Neural cell (in vitro differentiated cells): ENCODE measurements at regions not wholly inside any gene's neighbourhood (a gene's known extent, or its start where the extent isn't known, plus 50 kb on each side); places are given as distances from the start of the nearest gene placed in this dataset.

Experiments used
- H2AFZ ChIP-seq: fragments of 200-600, 300-800 bp; sonication (generic), shearing (Covaris generic); 2 replicates; pipeline ENCODE4 v1.6.0; 2014; ENCODE audit warnings: low read depth, mild to moderate bottlenecking, antibody characterized with exemption, low read length, moderate library complexity
- H3F3A ChIP-seq: fragments of 200-600 bp; shearing (Covaris generic); 2 replicates; pipeline ENCODE4 v1.6.1; 2016; ENCODE audit warnings: mild to moderate bottlenecking, moderate library complexity, mixed read lengths, antibody characterized with exemption, low read length; ENCODE audit not compliant: insufficient read depth, poor library complexity, severe bottlenecking
- H3K27ac ChIP-seq: fragments of 200-600, 300-800 bp; sonication (generic), shearing (Covaris generic); 2 replicates; pipeline ENCODE4 v1.5.1; 2014; ENCODE audit warnings: mild to moderate bottlenecking, low read length, moderate library complexity
- H3K27me3 ChIP-seq: fragments of 300-800, 200-600 bp; sonication (generic), shearing (Covaris generic); 2 replicates; pipeline ENCODE4 v1.6.0; 2014; ENCODE audit warnings: mild to moderate bottlenecking, low read depth, low read length, moderate library complexity; ENCODE audit not compliant: insufficient read depth
- H3K36me3 ChIP-seq: fragments of 300-800, 200-600 bp; sonication (generic), shearing (Covaris generic); 2 replicates; pipeline ENCODE4 v1.5.1; 2014; ENCODE audit warnings: mild to moderate bottlenecking, antibody characterized with exemption, low read length, moderate library complexity; ENCODE audit not compliant: insufficient read depth
- H3K4me2 ChIP-seq: fragments of 300-800, 200-600 bp; sonication (generic), shearing (Covaris generic); 2 replicates; pipeline ENCODE4 v1.6.0; 2014; ENCODE audit warnings: mild to moderate bottlenecking, low read length
- H3K4me3 ChIP-seq: fragments of 300-800, 200-600 bp; sonication (generic), shearing (Covaris generic); 2 replicates; pipeline ENCODE4 v1.5.1; 2014; ENCODE audit warnings: mild to moderate bottlenecking, low read length, moderate library complexity
- H3K79me2 ChIP-seq: fragments of 200-600 bp; shearing (Covaris generic); replicated peaks from 2 replicates; pipeline ENCODE4 v1.6.0; 2014; ENCODE audit warnings: mild to moderate bottlenecking, low read length, moderate library complexity; ENCODE audit not compliant: insufficient read depth
- H3K9ac ChIP-seq: fragments of 300-800, 200-600 bp; sonication (generic), shearing (Covaris generic); 2 replicates; pipeline ENCODE4 v1.6.1; 2016; ENCODE audit warnings: mild to moderate bottlenecking, low read length, mixed read lengths
- H3K9me2 ChIP-seq: fragments of 200-600 bp; shearing (Covaris generic); 2 replicates; pipeline ENCODE4 v1.6.1; 2016; ENCODE audit warnings: mild to moderate bottlenecking, low read length, mixed read lengths; ENCODE audit not compliant: insufficient read depth
- H3K9me3 ChIP-seq: fragments of 200-600, 300-800 bp; sonication (generic), shearing (Covaris generic); 2 replicates; pipeline ENCODE4 v1.6.1; 2016; ENCODE audit warnings: mild to moderate bottlenecking, mixed run types, low read length, moderate library complexity, mixed read lengths
- H4K20me1 ChIP-seq: fragments of 200-600 bp; shearing (Covaris generic); 2 replicates; pipeline ENCODE4 v1.6.1; 2016; ENCODE audit warnings: mild to moderate bottlenecking, mixed run types; ENCODE audit not compliant: insufficient read depth
- EP300 ChIP-seq: fragments of 450-650 bp; conservative IDR thresholded peaks from 2 replicates; pipeline ENCODE4 v1.6.1; 2014; ENCODE audit warnings: antibody characterized with exemption, mild to moderate bottlenecking, moderate library complexity; ENCODE audit not compliant: poor library complexity, severe bottlenecking
- EZH2 ChIP-seq: fragments of 200-600, 300-800 bp; shearing (Covaris generic), sonication (generic); IDR thresholded peaks from 2 replicates; pipeline ENCODE4 v1.6.1; 2014; ENCODE audit warnings: antibody characterized with exemption, low read length, borderline replicate concordance, mild to moderate bottlenecking; ENCODE audit not compliant: insufficient read depth, poor library complexity, severe bottlenecking
- MXI1 ChIP-seq: fragments of 450-650 bp; conservative IDR thresholded peaks from 2 replicates; pipeline ENCODE4 v1.6.1; 2014; ENCODE audit warnings: antibody characterized with exemption, mild to moderate bottlenecking; ENCODE audit not compliant: poor library complexity, severe bottlenecking
- POLR2AphosphoS5 ChIP-seq: IDR thresholded peaks from 2 replicates; pipeline ENCODE4 v1.6.1; 2012
- RAD21 ChIP-seq: fragments of 450-650 bp; conservative IDR thresholded peaks from 2 replicates; pipeline ENCODE4 v1.6.1; 2014; ENCODE audit warnings: antibody characterized with exemption, mild to moderate bottlenecking, moderate library complexity
- SMC3 ChIP-seq: fragments of 450-650 bp; conservative IDR thresholded peaks from 2 replicates; pipeline ENCODE4 v1.6.1; 2014; ENCODE audit warnings: antibody characterized with exemption, mild to moderate bottlenecking, moderate library complexity; ENCODE audit not compliant: poor library complexity
- TAF1 ChIP-seq: IDR thresholded peaks from 2 replicates; pipeline ENCODE4 v1.6.1; 2012; ENCODE audit warnings: low read depth
- TF ChIP-seq, protein P1 (sequence below): IDR thresholded peaks from 2 replicates; pipeline ENCODE4 v1.6.1; 2012; ENCODE audit warnings: borderline replicate concordance
- TF ChIP-seq, protein P2 (sequence below): fragments of 450-650 bp; IDR thresholded peaks from 2 replicates; pipeline ENCODE4 v1.5.1; 2014; ENCODE audit warnings: antibody characterized with exemption, mild to moderate bottlenecking, moderate library complexity; ENCODE audit not compliant: poor library complexity, severe bottlenecking

- H3K9ac ChIP-seq = no peak overlapping the region
- H3K27me3 ChIP-seq = no peaks in the 10 kb centered on the region
- no peak overlapping the region for H2AFZ ChIP-seq
- H3K36me3 ChIP-seq = no peaks in the 10 kb centered on the region
- H3F3A ChIP-seq = no peaks in the 10 kb centered on the region
- no peaks in the 10 kb centered on the region for H3K9me2 ChIP-seq
- TF ChIP-seq, protein P1, sequence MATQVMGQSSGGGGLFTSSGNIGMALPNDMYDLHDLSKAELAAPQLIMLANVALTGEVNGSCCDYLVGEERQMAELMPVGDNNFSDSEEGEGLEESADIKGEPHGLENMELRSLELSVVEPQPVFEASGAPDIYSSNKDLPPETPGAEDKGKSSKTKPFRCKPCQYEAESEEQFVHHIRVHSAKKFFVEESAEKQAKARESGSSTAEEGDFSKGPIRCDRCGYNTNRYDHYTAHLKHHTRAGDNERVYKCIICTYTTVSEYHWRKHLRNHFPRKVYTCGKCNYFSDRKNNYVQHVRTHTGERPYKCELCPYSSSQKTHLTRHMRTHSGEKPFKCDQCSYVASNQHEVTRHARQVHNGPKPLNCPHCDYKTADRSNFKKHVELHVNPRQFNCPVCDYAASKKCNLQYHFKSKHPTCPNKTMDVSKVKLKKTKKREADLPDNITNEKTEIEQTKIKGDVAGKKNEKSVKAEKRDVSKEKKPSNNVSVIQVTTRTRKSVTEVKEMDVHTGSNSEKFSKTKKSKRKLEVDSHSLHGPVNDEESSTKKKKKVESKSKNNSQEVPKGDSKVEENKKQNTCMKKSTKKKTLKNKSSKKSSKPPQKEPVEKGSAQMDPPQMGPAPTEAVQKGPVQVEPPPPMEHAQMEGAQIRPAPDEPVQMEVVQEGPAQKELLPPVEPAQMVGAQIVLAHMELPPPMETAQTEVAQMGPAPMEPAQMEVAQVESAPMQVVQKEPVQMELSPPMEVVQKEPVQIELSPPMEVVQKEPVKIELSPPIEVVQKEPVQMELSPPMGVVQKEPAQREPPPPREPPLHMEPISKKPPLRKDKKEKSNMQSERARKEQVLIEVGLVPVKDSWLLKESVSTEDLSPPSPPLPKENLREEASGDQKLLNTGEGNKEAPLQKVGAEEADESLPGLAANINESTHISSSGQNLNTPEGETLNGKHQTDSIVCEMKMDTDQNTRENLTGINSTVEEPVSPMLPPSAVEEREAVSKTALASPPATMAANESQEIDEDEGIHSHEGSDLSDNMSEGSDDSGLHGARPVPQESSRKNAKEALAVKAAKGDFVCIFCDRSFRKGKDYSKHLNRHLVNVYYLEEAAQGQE = no peak
- no peak for TF ChIP-seq EP300
- TF ChIP-seq RAD21 = no peak
- TF ChIP-seq TAF1 = no peak
- no peaks in the 10 kb centered on the region for H3K79me2 ChIP-seq
- no peaks in the 10 kb centered on the region for H3K9me3 ChIP-seq
- no peak overlapping the region for H3K4me2 ChIP-seq
- no peak overlapping the region for H3K27ac ChIP-seq
- no peak overlapping the region for H3K4me3 ChIP-seq
- no peaks in the 10 kb centered on the region for H4K20me1 ChIP-seq
Observed at GRCh38 chr4:121227341-121227792, 63.2 kb upstream of the TNIP3 start.

- H2AFZ ChIP-seq = no peak overlapping the region
- H3K36me3 ChIP-seq = no peaks in the 10 kb centered on the region
- no peak overlapping the region for H3K27ac ChIP-seq
Observed at GRCh38 chr4:121226362-121226761, 62.2 kb upstream of the TNIP3 start.

DNA sequence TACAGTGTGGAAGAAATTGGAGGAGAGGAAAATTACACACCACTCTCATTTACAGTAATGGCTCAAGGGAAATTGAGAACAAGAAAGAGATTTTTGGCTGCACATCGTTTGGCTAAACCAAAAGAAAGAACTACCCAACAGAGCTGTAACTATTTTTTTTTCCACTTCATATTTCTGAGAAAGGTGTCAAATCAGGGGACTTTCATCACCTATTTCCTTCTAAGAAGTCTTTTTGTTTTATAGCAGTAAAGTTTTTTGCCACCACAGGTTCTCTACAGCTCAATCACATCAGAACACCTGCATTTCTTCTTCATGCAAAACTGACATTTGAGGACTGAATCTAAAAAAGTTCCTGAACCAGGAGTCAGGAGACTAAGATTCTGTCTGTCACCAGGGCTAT is 57.5 kb upstream of the TNIP3 start:
- no peak overlapping the region for H3K27ac ChIP-seq
- H3K36me3 ChIP-seq = no peaks in the 10 kb centered on the region
- no peaks in the 10 kb centered on the region for H4K20me1 ChIP-seq
- H3K4me2 ChIP-seq = no peak overlapping the region
- no peaks in the 10 kb centered on the region for H3K79me2 ChIP-seq
- no peak overlapping the region for H2AFZ ChIP-seq
- H3K9ac ChIP-seq = no peak overlapping the region
- H3K27me3 ChIP-seq = no peaks in the 10 kb centered on the region
- H3K9me3 ChIP-seq = no peaks in the 10 kb centered on the region
- no peaks in the 10 kb centered on the region for H3F3A ChIP-seq
- H3K4me3 ChIP-seq = no peak overlapping the region
- no peaks in the 10 kb centered on the region for H3K9me2 ChIP-seq
- no peak for TF ChIP-seq TAF1
- TF ChIP-seq, protein P2, sequence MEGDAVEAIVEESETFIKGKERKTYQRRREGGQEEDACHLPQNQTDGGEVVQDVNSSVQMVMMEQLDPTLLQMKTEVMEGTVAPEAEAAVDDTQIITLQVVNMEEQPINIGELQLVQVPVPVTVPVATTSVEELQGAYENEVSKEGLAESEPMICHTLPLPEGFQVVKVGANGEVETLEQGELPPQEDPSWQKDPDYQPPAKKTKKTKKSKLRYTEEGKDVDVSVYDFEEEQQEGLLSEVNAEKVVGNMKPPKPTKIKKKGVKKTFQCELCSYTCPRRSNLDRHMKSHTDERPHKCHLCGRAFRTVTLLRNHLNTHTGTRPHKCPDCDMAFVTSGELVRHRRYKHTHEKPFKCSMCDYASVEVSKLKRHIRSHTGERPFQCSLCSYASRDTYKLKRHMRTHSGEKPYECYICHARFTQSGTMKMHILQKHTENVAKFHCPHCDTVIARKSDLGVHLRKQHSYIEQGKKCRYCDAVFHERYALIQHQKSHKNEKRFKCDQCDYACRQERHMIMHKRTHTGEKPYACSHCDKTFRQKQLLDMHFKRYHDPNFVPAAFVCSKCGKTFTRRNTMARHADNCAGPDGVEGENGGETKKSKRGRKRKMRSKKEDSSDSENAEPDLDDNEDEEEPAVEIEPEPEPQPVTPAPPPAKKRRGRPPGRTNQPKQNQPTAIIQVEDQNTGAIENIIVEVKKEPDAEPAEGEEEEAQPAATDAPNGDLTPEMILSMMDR = no peak
- TF ChIP-seq, protein P1 = no peak
- TF ChIP-seq EZH2 = no peak
- TF ChIP-seq RAD21 = no peak
- no peak for TF ChIP-seq EP300
- TF ChIP-seq SMC3 = no peak
- no peak for TF ChIP-seq POLR2AphosphoS5
- no peak for TF ChIP-seq MXI1

More at GRCh38 chr4:121226362-121226761, 62.2 kb upstream of the TNIP3 start:
- Histone ChIP-seq H4K20me1 (no peaks in the 10 kb centered on the region), H3K9ac (no peak overlapping the region), H3K9me3 (no peaks in the 10 kb centered on the region), H3K79me2 (no peaks in the 10 kb centered on the region), H3K4me2 (no peak overlapping the region), H3K9me2 (no peaks in the 10 kb centered on the region), H3K27me3 (no peaks in the 10 kb centered on the region), H3K4me3 (no peak overlapping the region), H3F3A (no peaks in the 10 kb centered on the region)
- no peak for TF ChIP-seq EP300
